A549 (cell line): ENCODE measurements at regions not wholly inside any gene's neighbourhood (a gene's known extent, or its start where the extent isn't known, plus 50 kb on each side); places are given as distances from the start of the nearest gene placed in this dataset.
A peak's percentile ranks its signal among the peaks of the same experiment; 100 is the strongest.

Experiments used
- CTCF ChIP-seq: fragments of >200 bp; sonication (Bioruptor Twin); formaldehyde crosslinking; IDR thresholded peaks from 3 replicates; pipeline ENCODE4 v1.5.1; 2016
- ESRRA ChIP-seq: fragments of 150-350 bp; IDR thresholded peaks from 2 replicates; pipeline ENCODE4 v1.6.1; 2014; ENCODE audit warnings: mild to moderate bottlenecking, low read length, borderline replicate concordance
- JUNB ChIP-seq: fragments of >200 bp; sonication (Bioruptor Twin); formaldehyde crosslinking; IDR thresholded peaks from 2 replicates; pipeline ENCODE4 v1.6.1; 2016
- MAFK ChIP-seq: fragments of 450-650 bp; IDR thresholded peaks from 2 replicates; pipeline ENCODE4 v1.6.1; 2014; ENCODE audit not compliant: partially characterized antibody
- PBX3 ChIP-seq: IDR thresholded peaks from 2 replicates; pipeline ENCODE4 v1.6.1; 2012

- TF ChIP-seq MAFK (peak; percentile 13), JUNB (no peak), CTCF (no peak), PBX3 (no peak), ESRRA (no peak)
These were observed 371.9 kb downstream of the CD83 start for GRCh38 chr6:14489445-14489844.
